HCT116 (cell line): ENCODE measurements at regions not wholly inside any gene's neighbourhood (a gene's known extent, or its start where the extent isn't known, plus 50 kb on each side); places are given as distances from the start of the nearest gene placed in this dataset.

Source experiments
- ATAC-seq: fragments of 200-7000 bp; cut with Tn5 transposase; 2 replicates; pipeline ENCODE4 v1.9.1; 2020; ENCODE audit warnings: mild to moderate bottlenecking, moderate library complexity
- BruUV-seq: library from RNA; stranded (reverse); fragments of 400-500 nt; replicated peaks from 2 replicates; lab custom pipeline; 2021; lab: Mats Ljungman, UMichigan
- CTCF ChIA-PET: fragments of 300-600 bp; sonication (Branson Sonifier 250); formaldehyde crosslinking; loops from one replicate; lab custom pipeline; 2021; ENCODE audit warnings: antibody characterized with exemption; lab: Charles Lee
- POLR2A ChIA-PET: fragments of 300-600, 350-600 bp; sonication (Branson Sonifier 250); formaldehyde crosslinking; loops from one replicate; lab custom pipeline; 2021; ENCODE audit warnings: antibody characterized with exemption; lab: Charles Lee
- RAD21 ChIA-PET, 2 experiments: fragments of 300-600 bp; sonication (Branson Sonifier 250); formaldehyde crosslinking; loops; one replicate each; lab custom pipeline; 2023; ENCODE audit warnings: low total read pairs in 2 of 2; ENCODE audit not compliant: uncharacterized antibody in 2 of 2, unreplicated experiment in 2 of 2, low non-redundant PET in 1 of 2; lab: Charles Lee
- DNase-seq: peaks from one replicate; pipeline ENCODE4 v3.0.0-alpha.2; 2010; ENCODE audit warnings: low read depth, low spot score
- H2AFZ ChIP-seq: fragments of 200-600 bp; shearing (Covaris generic), sonication (generic); 2 replicates; pipeline ENCODE4 v1.6.1; 2017; ENCODE audit warnings: low read depth, mixed run types, mixed read lengths, antibody characterized with exemption, low read length; ENCODE audit not compliant: poor library complexity, severe bottlenecking
- H3K27ac ChIP-seq: 2 replicates; pipeline ENCODE4 v1.5.1; 2012; ENCODE audit warnings: low read depth, low read length
- H3K27me3 ChIP-seq: fragments of 200-600 bp; sonication (generic); 2 replicates; pipeline ENCODE4 v1.6.1; 2016; ENCODE audit warnings: mixed run types, low read length, mixed read lengths; ENCODE audit not compliant: insufficient read depth
- H3K36me3 ChIP-seq, 2 experiments: fragments of 200-500 bp in 1 of 2; fragments of 200-600 bp in 1 of 2; sonication (Bioruptor generic) in 1 of 2; sonication (generic) in 1 of 2; 2 replicates each; pipeline versions ENCODE4 v1.5.1 to v1.6.1; 2014 to 2016; ENCODE audit warnings: low read length in 2 of 2, inconsistent platforms in 1 of 2, mixed read lengths in 1 of 2, mixed run types in 1 of 2; ENCODE audit not compliant: insufficient read depth in 2 of 2, control insufficient read depth in 1 of 2
- H3K4me1 ChIP-seq, 2 experiments: fragments of 200-600 bp in 1 of 2; sonication (generic) in 1 of 2; 2 replicates each; pipeline versions ENCODE4 v1.5.1 to v1.6.1; 2012 to 2017; ENCODE audit warnings: low read length in 2 of 2, inconsistent platforms in 1 of 2, mild to moderate bottlenecking in 1 of 2, mixed read lengths in 1 of 2, mixed run types in 1 of 2, moderate library complexity in 1 of 2; ENCODE audit not compliant: insufficient read depth in 2 of 2, control insufficient read depth in 1 of 2
- H3K4me2 ChIP-seq: fragments of 200-600 bp; sonication (generic); 2 replicates; pipeline ENCODE4 v1.6.1; 2017; ENCODE audit warnings: mixed run types, low read length, mixed read lengths
- H3K4me3 ChIP-seq, 2 experiments: fragments of 200-600 bp in 1 of 2; sonication (generic) in 1 of 2; replicated peaks in 1 of 2; 2 replicates each; pipeline ENCODE4 v1.5.1; 2011 to 2016; ENCODE audit warnings: low read length in 2 of 2, control low read depth in 1 of 2, low read depth in 1 of 2, mild to moderate bottlenecking in 1 of 2, mixed read lengths in 1 of 2, mixed run types in 1 of 2
- H3K79me2 ChIP-seq: fragments of 200-600 bp; sonication (generic); 2 replicates; pipeline ENCODE4 v1.6.1; 2017; ENCODE audit warnings: mild to moderate bottlenecking, mixed run types, low read length, moderate library complexity, mixed read lengths; ENCODE audit not compliant: insufficient read depth
- H3K9ac ChIP-seq: fragments of 200-600 bp; sonication (generic); 2 replicates; pipeline ENCODE4 v1.6.1; 2016; ENCODE audit warnings: low read length, mixed read lengths
- H3K9me2 ChIP-seq: fragments of 200-600 bp; sonication (generic), shearing (Covaris generic); 2 replicates; pipeline ENCODE4 v1.6.1; 2017; ENCODE audit warnings: mixed run types, mild to moderate bottlenecking, moderate library complexity; ENCODE audit not compliant: insufficient read depth
- H3K9me3 ChIP-seq, 2 experiments: fragments of 200-500 bp in 1 of 2; fragments of 200-600 bp in 1 of 2; sonication (Bioruptor generic) in 1 of 2; sonication (generic) in 1 of 2; 2 replicates each; pipeline ENCODE4 v1.6.1; 2014 to 2017; ENCODE audit warnings: low read length in 2 of 2, mixed read lengths in 2 of 2, inconsistent platforms in 1 of 2, low read depth in 1 of 2, mild to moderate bottlenecking in 1 of 2, mixed run types in 1 of 2, moderate library complexity in 1 of 2; ENCODE audit not compliant: control insufficient read depth in 1 of 2, insufficient read depth in 1 of 2
- H4K20me1 ChIP-seq: fragments of 200-600 bp; sonication (generic), shearing (Covaris generic); 2 replicates; pipeline ENCODE4 v1.6.1; 2017; ENCODE audit warnings: mixed run types, mild to moderate bottlenecking, moderate library complexity; ENCODE audit not compliant: insufficient read depth
- CBX3 ChIP-seq: IDR thresholded peaks from 2 replicates; pipeline ENCODE4 v1.6.1; 2012; ENCODE audit warnings: low read depth
- CEBPB ChIP-seq: IDR thresholded peaks from 2 replicates; pipeline ENCODE4 v1.6.1; 2012; ENCODE audit warnings: low read depth
- ELF1 ChIP-seq: IDR thresholded peaks from 2 replicates; pipeline ENCODE4 v1.6.1; 2012; ENCODE audit warnings: low read depth, borderline replicate concordance
- EZH2 ChIP-seq: fragments of 200-600 bp; sonication (generic); IDR thresholded peaks from 2 replicates; pipeline ENCODE4 v1.6.1; 2017; ENCODE audit warnings: antibody characterized with exemption, mixed run types
- EZH2phosphoT487 ChIP-seq: fragments of 200-600 bp; IDR thresholded peaks from 2 replicates; pipeline ENCODE4 v1.6.1; 2018; ENCODE audit warnings: antibody characterized with exemption, borderline replicate concordance
- FOSL1 ChIP-seq: IDR thresholded peaks from 2 replicates; pipeline ENCODE4 v1.6.1; 2012; ENCODE audit warnings: low read depth
- JUND ChIP-seq: IDR thresholded peaks from 2 replicates; pipeline ENCODE4 v1.6.1; 2012
- POLR2AphosphoS5 ChIP-seq: IDR thresholded peaks from 2 replicates; pipeline ENCODE4 v1.6.1; 2011; ENCODE audit warnings: mild to moderate bottlenecking, low read depth, low read length, moderate library complexity
- REST ChIP-seq: IDR thresholded peaks from 2 replicates; pipeline ENCODE4 v1.6.1; 2012; ENCODE audit warnings: low read depth
- SIN3A ChIP-seq: IDR thresholded peaks from 2 replicates; pipeline ENCODE4 v1.6.1; 2012; ENCODE audit warnings: low read depth
- SP1 ChIP-seq: IDR thresholded peaks from 2 replicates; pipeline ENCODE4 v1.6.1; 2012; ENCODE audit warnings: low read depth
- SRF ChIP-seq: IDR thresholded peaks from 2 replicates; pipeline ENCODE4 v1.6.1; 2012; ENCODE audit warnings: low read depth
- TCF7L2 ChIP-seq: IDR thresholded peaks from 2 replicates; pipeline ENCODE4 v1.7.0; 2011; ENCODE audit warnings: borderline replicate concordance, inconsistent platforms; ENCODE audit not compliant: insufficient read depth, insufficient read length; ENCODE audit errors: extremely low read depth
- YY1 ChIP-seq: IDR thresholded peaks from 2 replicates; pipeline ENCODE4 v1.6.1; 2011; ENCODE audit warnings: low read length, low read depth, moderate library complexity, mild to moderate bottlenecking; ENCODE audit not compliant: insufficient replicate concordance; ENCODE audit errors: extremely low read depth
- ZBTB33 ChIP-seq: IDR thresholded peaks from 2 replicates; pipeline ENCODE4 v1.6.1; 2011; ENCODE audit warnings: mild to moderate bottlenecking, low read length, moderate library complexity; ENCODE audit not compliant: insufficient replicate concordance; ENCODE audit errors: extremely low read depth
- ZFX ChIP-seq: fragments of 450-650 bp; IDR thresholded peaks from 2 replicates; pipeline ENCODE4 v1.6.1; 2017
- ZNF274 ChIP-seq: fragments of 200-500 bp; sonication (Bioruptor generic); IDR thresholded peaks from 2 replicates; pipeline ENCODE4 v1.6.1; 2014; ENCODE audit warnings: mild to moderate bottlenecking, low read depth, low read length, inconsistent platforms
- intact Hi-C: fragments of 100-400 bp; cut with micrococcal nuclease; formaldehyde crosslinking; loops from 2 replicates; pipeline ENCODE4 v1.10.0; 2022
- TF ChIP-seq, protein P1 (sequence below): IDR thresholded peaks from 2 replicates; pipeline ENCODE4 v1.6.1; 2012

GRCh38 chr14:94897561-94897960, 127.6 kb upstream of the GSC start:
- H3K27me3 ChIP-seq = peaks cover 13% of the 10 kb centered on the region
- H3K27ac ChIP-seq = no peak overlapping the region
- no peaks in the 10 kb centered on the region for H3K4me1 ChIP-seq
- no peaks in the 10 kb centered on the region for H3K9me2 ChIP-seq
- no peak overlapping the region for H2AFZ ChIP-seq
- BruUV-seq = no TSS peak
- intact Hi-C loops = no loop called here
- POLR2A ChIA-PET = no interaction called here
- ATAC-seq (no peak), DNase-seq (no peak)
- no peaks in the 10 kb centered on the region for H3K79me2 ChIP-seq
- H3K4me2 ChIP-seq = no peak overlapping the region
- CTCF ChIA-PET = no interaction called here
- no peak overlapping the region for H3K4me3 ChIP-seq
- RAD21 ChIA-PET = no interaction called here
- no peaks in the 10 kb centered on the region for H3K36me3 ChIP-seq
- no peaks in the 10 kb centered on the region for H4K20me1 ChIP-seq
- H3K9me3 ChIP-seq = no peaks in the 10 kb centered on the region
- no peak for TF ChIP-seq ZFX
- no peak for TF ChIP-seq ELF1
- no peak for TF ChIP-seq CBX3
- TF ChIP-seq SIN3A = no peak
- TF ChIP-seq, all 23 proteins: peak for 0
- H3K9ac ChIP-seq = no peak overlapping the region

DNA sequence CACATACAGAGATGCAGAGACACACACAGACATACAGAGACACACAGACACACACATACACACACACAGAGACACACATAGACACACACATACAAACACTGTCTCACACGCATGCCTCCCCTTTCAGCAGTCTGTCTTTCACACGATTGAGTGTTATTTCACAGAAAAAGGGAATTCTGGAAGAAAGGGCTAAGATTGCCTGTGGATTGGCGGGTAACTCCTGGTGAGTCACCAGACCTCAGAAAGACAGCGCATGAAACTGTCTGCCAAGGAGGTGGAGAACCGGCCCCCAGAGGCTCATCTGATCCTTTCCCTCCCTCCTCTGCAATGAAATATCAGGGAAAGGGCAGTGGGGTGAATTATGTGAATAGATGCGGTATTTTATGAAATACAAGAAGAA, 127.2 kb upstream of the GSC start:
- Histone ChIP-seq H3K4me2 (no peak overlapping the region), H3K27me3 (peaks cover 13% of the 10 kb centered on the region), H3K4me1 (no peaks in the 10 kb centered on the region), H3K4me3 (no peak overlapping the region), H3K36me3 (no peaks in the 10 kb centered on the region), H3K9ac (no peak overlapping the region), H3K79me2 (no peaks in the 10 kb centered on the region), H4K20me1 (no peaks in the 10 kb centered on the region), H3K9me3 (no peaks in the 10 kb centered on the region), H3K27ac (no peak overlapping the region), H3K9me2 (no peaks in the 10 kb centered on the region), H2AFZ (no peak overlapping the region)
- no peak for DNase-seq
- ChIA-PET POLR2A (no interaction called here), CTCF (no interaction called here), RAD21 (no interaction called here)
- TF ChIP-seq SP1 (no peak), SRF (no peak), ZBTB33 (no peak), EZH2phosphoT487 (no peak), REST (no peak), CEBPB (no peak), YY1 (no peak), POLR2AphosphoS5 (no peak), FOSL1 (no peak), TCF7L2 (no peak), ZNF274 (no peak), ZFX (no peak), EZH2 (no peak), JUND (no peak), CBX3 (no peak)
- TF ChIP-seq, protein P1, sequence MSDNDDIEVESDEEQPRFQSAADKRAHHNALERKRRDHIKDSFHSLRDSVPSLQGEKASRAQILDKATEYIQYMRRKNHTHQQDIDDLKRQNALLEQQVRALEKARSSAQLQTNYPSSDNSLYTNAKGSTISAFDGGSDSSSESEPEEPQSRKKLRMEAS = no peak
- BruUV-seq = no TSS peak
- intact Hi-C loops = no loop called here
- no peak for ATAC-seq
